Loucy (cell line): ENCODE measurements at regions not wholly inside any gene's neighbourhood (a gene's known extent, or its start where the extent isn't known, plus 50 kb on each side); places are given as distances from the start of the nearest gene placed in this dataset.

ENCODE experiments used
- H2AFZ ChIP-seq: fragments of 200-600 bp; sonication (generic); 2 replicates; pipeline ENCODE4 v1.6.0; 2016; ENCODE audit warnings: antibody characterized with exemption, mild to moderate bottlenecking, low read length, moderate library complexity
- H3F3A ChIP-seq: fragments of 200-600 bp; 2 replicates; pipeline ENCODE4 v1.6.0; 2016; ENCODE audit warnings: antibody characterized with exemption, low read depth, mild to moderate bottlenecking
- H3K27me3 ChIP-seq: fragments of 200-600 bp; sonication (generic); 2 replicates; pipeline ENCODE4 v1.6.1; 2014; ENCODE audit warnings: low read length, mild to moderate bottlenecking; ENCODE audit not compliant: insufficient read depth, poor library complexity, severe bottlenecking
- H3K36me3 ChIP-seq: fragments of 200-600 bp; sonication (generic); 2 replicates; pipeline ENCODE4 v1.6.1; 2016; ENCODE audit warnings: low read length; ENCODE audit not compliant: insufficient read depth
- H3K4me1 ChIP-seq: fragments of 200-600 bp; sonication (generic); 2 replicates; pipeline ENCODE4 v1.5.1; 2014; ENCODE audit warnings: low read length, mild to moderate bottlenecking; ENCODE audit not compliant: insufficient read depth, poor library complexity, severe bottlenecking
- H3K4me2 ChIP-seq: fragments of 200-600 bp; sonication (generic); 2 replicates; pipeline ENCODE4 v1.6.0; 2014; ENCODE audit warnings: antibody characterized with exemption, low read length, low read depth, mild to moderate bottlenecking; ENCODE audit not compliant: poor library complexity, severe bottlenecking
- H3K4me3 ChIP-seq: fragments of 200-600 bp; sonication (generic); 2 replicates; pipeline ENCODE4 v1.5.1; 2014; ENCODE audit warnings: low read length, mild to moderate bottlenecking, mixed read lengths; ENCODE audit not compliant: poor library complexity, severe bottlenecking
- H3K79me2 ChIP-seq: fragments of 200-600 bp; sonication (generic); 2 replicates; pipeline ENCODE4 v1.6.1; 2014; ENCODE audit warnings: low read length; ENCODE audit not compliant: insufficient read depth
- H3K9ac ChIP-seq: fragments of 200-600 bp; sonication (generic); 2 replicates; pipeline ENCODE4 v1.6.0; 2014; ENCODE audit warnings: mild to moderate bottlenecking, low read depth, low read length, moderate library complexity; ENCODE audit not compliant: poor library complexity, severe bottlenecking
- H3K9me2 ChIP-seq: fragments of 200-600 bp; sonication (generic); replicated peaks from 2 replicates; pipeline ENCODE4 v1.6.1; 2016; ENCODE audit warnings: low read depth, low read length, mixed read lengths
- H3K9me3 ChIP-seq: fragments of 200-600 bp; sonication (generic); 2 replicates; pipeline ENCODE4 v1.6.1; 2014; ENCODE audit warnings: mild to moderate bottlenecking, antibody characterized with exemption, low read length, low read depth; ENCODE audit not compliant: insufficient read depth
- H4K20me1 ChIP-seq: fragments of 200-600 bp; sonication (generic); 2 replicates; pipeline ENCODE4 v1.6.0; 2014; ENCODE audit warnings: antibody characterized with exemption, low read length, mild to moderate bottlenecking; ENCODE audit not compliant: insufficient read depth, poor library complexity, severe bottlenecking
- CTCF ChIP-seq: fragments of 200-600 bp; sonication (generic); conservative IDR thresholded peaks from 2 replicates; pipeline ENCODE4 v1.5.1; 2014; ENCODE audit warnings: mild to moderate bottlenecking, antibody characterized with exemption, low read length
- EZH2phosphoT487 ChIP-seq: fragments of 200-600 bp; IDR thresholded peaks from 2 replicates; pipeline ENCODE4 v1.6.1; 2018; ENCODE audit warnings: antibody characterized with exemption, mild to moderate bottlenecking, moderate library complexity, borderline replicate concordance

DNA sequence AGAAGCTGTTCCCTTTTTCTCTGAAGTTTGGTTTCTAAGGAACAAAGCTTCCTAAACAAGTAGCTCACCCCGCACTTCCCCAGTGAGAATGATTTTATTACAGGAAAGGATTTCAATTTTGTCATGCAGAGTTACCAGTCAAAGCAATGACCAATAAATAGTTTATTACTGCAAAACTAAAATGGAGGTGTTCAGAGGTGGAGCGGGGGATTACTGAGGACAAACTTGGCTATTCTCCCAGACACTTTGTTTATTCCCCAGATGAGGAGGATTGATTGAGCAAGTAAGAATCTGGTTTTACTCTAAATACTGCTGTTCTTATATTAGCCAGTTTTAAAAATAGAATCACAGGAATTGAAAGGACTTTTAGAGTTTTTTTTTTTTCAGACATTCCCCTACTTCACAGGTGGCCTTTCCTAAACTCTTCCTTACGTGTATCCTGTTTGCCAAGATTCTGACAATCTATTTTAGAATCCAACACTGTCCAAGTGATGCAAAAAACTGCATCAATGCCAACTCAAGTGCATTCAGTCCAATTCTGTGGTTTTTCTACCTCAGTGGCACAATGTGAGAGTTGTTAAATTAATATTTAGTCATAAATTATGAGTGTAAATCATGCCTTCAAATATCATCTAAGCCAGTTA, 136.1 kb downstream of the TNFSF18 start:
- Histone ChIP-seq H3K27me3 (no peaks in the 10 kb centered on the region), H3K79me2 (no peaks in the 10 kb centered on the region), H3K4me3 (no peak overlapping the region), H3K36me3 (no peaks in the 10 kb centered on the region), H3K9ac (no peak overlapping the region), H3K9me3 (peaks cover 14% of the 10 kb centered on the region), H4K20me1 (no peaks in the 10 kb centered on the region), H3K9me2 (no peaks in the 10 kb centered on the region), H3K4me2 (no peak overlapping the region), H3K4me1 (peaks cover 3% of the 10 kb centered on the region), H3F3A (no peaks in the 10 kb centered on the region), H2AFZ (no peak overlapping the region)
- TF ChIP-seq CTCF: no peak
- TF ChIP-seq EZH2phosphoT487: no peak

GRCh38 chr1:172915271-172915670, 135.5 kb downstream of the TNFSF18 start:
- H3K9me3 ChIP-seq: peaks cover 14% of the 10 kb centered on the region
- no peaks in the 10 kb centered on the region for H3K9me2 ChIP-seq
- H3F3A ChIP-seq: no peaks in the 10 kb centered on the region
- H2AFZ ChIP-seq: no peak overlapping the region
- no peaks in the 10 kb centered on the region for H3K79me2 ChIP-seq
- H3K4me2 ChIP-seq: no peak overlapping the region
- no peak overlapping the region for H3K9ac ChIP-seq
- no peaks in the 10 kb centered on the region for H3K27me3 ChIP-seq
- H3K4me1 ChIP-seq: peaks cover 6% of the 10 kb centered on the region
- H3K4me3 ChIP-seq: no peak overlapping the region
- H4K20me1 ChIP-seq: no peaks in the 10 kb centered on the region
- TF ChIP-seq CTCF: no peak
- no peaks in the 10 kb centered on the region for H3K36me3 ChIP-seq

GRCh38 chr1:172916116-172916515, 134.6 kb downstream of the TNFSF18 start:
- no peak overlapping the region for H2AFZ ChIP-seq
- H3F3A ChIP-seq: no peaks in the 10 kb centered on the region
- TF ChIP-seq EZH2phosphoT487 (no peak), CTCF (no peak)
- no peak overlapping the region for H3K4me3 ChIP-seq
- no peaks in the 10 kb centered on the region for H3K36me3 ChIP-seq
- H3K4me1 ChIP-seq: peaks cover 6% of the 10 kb centered on the region
- peaks cover 14% of the 10 kb centered on the region for H3K9me3 ChIP-seq
- H3K9me2 ChIP-seq: no peaks in the 10 kb centered on the region
- H3K9ac ChIP-seq: no peak overlapping the region
- H3K27me3 ChIP-seq: no peaks in the 10 kb centered on the region
- H3K79me2 ChIP-seq: no peaks in the 10 kb centered on the region
- H4K20me1 ChIP-seq: no peaks in the 10 kb centered on the region
- no peak overlapping the region for H3K4me2 ChIP-seq
